Hematopoietic multipotent progenitor cell (in vitro differentiated cells): ENCODE measurements at regions not wholly inside any gene's neighbourhood (a gene's known extent, or its start where the extent isn't known, plus 50 kb on each side); places are given as distances from the start of the nearest gene placed in this dataset. TPM values are rescaled to one million over a fixed set of nuclear protein-coding genes. Genes with fewer than 3 reads are reported as not detected.

ENCODE experiments used
- small RNA-seq: library from RNA; depleted of rRNA; stranded (forward); fragments of <200 nt; gene quantifications from one replicate; pipeline ENCODE3, GENCODE V24; 2012

Small RNA genes in the stretch of these regions (small RNA-seq; reads per million reads assigned to genes)
- not detected for gene RF00019
- gene RF01992, result not detected
- gene RNA5SP106, result not detected
- not detected for gene RNU6-692P
- gene RNU6-715P, result not detected
- not detected for gene RNU7-2P
